ENCODE measurements at regions not wholly inside any gene's neighbourhood (a gene's known extent, or its start where the extent isn't known, plus 50 kb on each side); places are given as distances from the start of the nearest gene placed in this dataset.
"Not testable (repeated sequence)": the region's sequence is repeated elsewhere in the genome, so short reads cannot be mapped to it uniquely, and the experiment has no call there.

- not testable (repeated sequence) for DNase-seq
Measured at GRCh38 chr12:34228046-34228445, 205.8 kb downstream of the ALG10 start.

- DNase-seq, result not testable (repeated sequence)
Measured at GRCh38 chr12:34229033-34229432, 206.7 kb downstream of the ALG10 start.

- no peak for DNase-seq
Measured at GRCh38 chr12:34233618-34234017, 211.3 kb downstream of the ALG10 start.

GRCh38 chr12:34236073-34236472 is 213.8 kb downstream of the ALG10 start:
- no peak for DNase-seq

- no peak for DNase-seq
Measured at GRCh38 chr12:34244608-34245007, 222.3 kb downstream of the ALG10 start.

GRCh38 chr12:34249271-34249670 is 227.0 kb downstream of the ALG10 start:
- DNase-seq, result no peak

- not testable (repeated sequence) for DNase-seq
Measured at GRCh38 chr12:34251879-34252278, 229.6 kb downstream of the ALG10 start.

- no peak for DNase-seq
Measured at GRCh38 chr12:34253674-34254073, 231.4 kb downstream of the ALG10 start.

GRCh38 chr12:34257093-34257492 is 234.8 kb downstream of the ALG10 start:
- no peak for DNase-seq

GRCh38 chr12:34262140-34262539 is 239.8 kb downstream of the ALG10 start:
- not testable (repeated sequence) for DNase-seq

- DNase-seq, result no peak
Measured at GRCh38 chr12:34264110-34264509, 241.8 kb downstream of the ALG10 start.

- not testable (repeated sequence) for DNase-seq
Measured at GRCh38 chr12:34273703-34274102, 251.4 kb downstream of the ALG10 start.

- no peak for DNase-seq
Measured at GRCh38 chr12:34275129-34275528, 252.8 kb downstream of the ALG10 start.

- DNase-seq, result no peak
Measured at GRCh38 chr12:34286483-34286882, 264.2 kb downstream of the ALG10 start.

- DNase-seq, result no peak
Measured at GRCh38 chr12:34286934-34287333, 264.6 kb downstream of the ALG10 start.

- DNase-seq, result no peak
Measured at GRCh38 chr12:34287437-34287836, 265.1 kb downstream of the ALG10 start.

- DNase-seq, result peak in 1 of 5 donors; percentile 1
Measured at GRCh38 chr12:34287986-34288962, 266.0 kb downstream of the ALG10 start.

GRCh38 chr12:34288963-34289345 is 266.7 kb downstream of the ALG10 start:
- DNase-seq, result peak in 1 of 5 donors; percentile 2

GRCh38 chr12:34289431-34290380 is 267.4 kb downstream of the ALG10 start:
- peak in 1 of 5 donors; percentile 3 for DNase-seq

- peak in 1 of 5 donors; percentile 6 for DNase-seq
Measured at GRCh38 chr12:34290381-34290995, 268.2 kb downstream of the ALG10 start.

GRCh38 chr12:34291001-34291400 is 268.7 kb downstream of the ALG10 start:
- peak in 1 of 5 donors; percentile 5 for DNase-seq

- DNase-seq, result peak in 1 of 5 donors; percentile 3
Measured at GRCh38 chr12:34291426-34291901, 269.2 kb downstream of the ALG10 start.

All from T-helper 1 cell (primary cell).